A673 (cell line): ENCODE measurements at regions not wholly inside any gene's neighbourhood (a gene's known extent, or its start where the extent isn't known, plus 50 kb on each side); places are given as distances from the start of the nearest gene placed in this dataset.
A peak's percentile ranks its signal among the peaks of the same experiment; 100 is the strongest.

Source experiments
- BruUV-seq: library from RNA; stranded (reverse); fragments of 400-500 nt; replicated peaks from 2 replicates; lab custom pipeline; 2021; lab: Mats Ljungman, UMichigan
- CTCF ChIA-PET: fragments of 300-600 bp; sonication (Branson Sonifier 250); formaldehyde crosslinking; loops from one replicate; lab custom pipeline; 2022; ENCODE audit warnings: antibody characterized with exemption; lab: Charles Lee
- POLR2A ChIA-PET: fragments of 300-600 bp; sonication (Branson Sonifier 250); formaldehyde crosslinking; loops from one replicate; lab custom pipeline; 2022; ENCODE audit warnings: antibody characterized with exemption; ENCODE audit not compliant: low non-redundant PET; lab: Charles Lee
- DNase-seq: peaks from one replicate; pipeline ENCODE4 v3.0.0-alpha.2; 2015; ENCODE audit warnings: low spot score
- H3K27ac ChIP-seq: fragments of 200-600 bp; sonication (generic); 2 replicates; pipeline ENCODE4 v1.5.1; 2016; ENCODE audit warnings: mixed run types, low read depth, mild to moderate bottlenecking, mixed read lengths, antibody characterized with exemption, low read length; ENCODE audit not compliant: poor library complexity, severe bottlenecking
- H3K27me3 ChIP-seq: fragments of 200-600 bp; sonication (generic); replicated peaks from 2 replicates; pipeline ENCODE4 v1.6.1; 2017; ENCODE audit warnings: mixed run types, low read depth, mild to moderate bottlenecking, mixed read lengths, antibody characterized with exemption, low read length; ENCODE audit not compliant: insufficient read depth, poor library complexity
- H3K36me3 ChIP-seq: fragments of 200-600 bp; sonication (generic); 2 replicates; pipeline ENCODE4 v1.6.1; 2016; ENCODE audit warnings: mixed run types, mild to moderate bottlenecking, mixed read lengths, antibody characterized with exemption, low read length; ENCODE audit not compliant: insufficient read depth, poor library complexity, severe bottlenecking
- H3K4me1 ChIP-seq: fragments of 200-600 bp; sonication (generic); 2 replicates; pipeline ENCODE4 v1.6.1; 2017; ENCODE audit warnings: mixed run types, mild to moderate bottlenecking, mixed read lengths, antibody characterized with exemption, low read length; ENCODE audit not compliant: insufficient read depth, poor library complexity, severe bottlenecking
- H3K4me3 ChIP-seq: fragments of 200-600 bp; sonication (generic); 2 replicates; pipeline ENCODE4 v1.5.1; 2016; ENCODE audit warnings: low read depth, mixed run types, mild to moderate bottlenecking, mixed read lengths, low read length; ENCODE audit not compliant: poor library complexity, severe bottlenecking
- H3K9me3 ChIP-seq: fragments of 200-600 bp; sonication (generic); 2 replicates; pipeline ENCODE4 v1.6.1; 2016; ENCODE audit warnings: mixed run types, low read depth, mild to moderate bottlenecking, mixed read lengths, antibody characterized with exemption, low read length; ENCODE audit not compliant: poor library complexity, severe bottlenecking
- CTCF ChIP-seq: fragments of 300-800, 200-600 bp; sonication (generic); conservative IDR thresholded peaks from 2 replicates; pipeline ENCODE4 v1.5.1; 2017; ENCODE audit warnings: low read depth, mild to moderate bottlenecking, antibody characterized with exemption, low read length, moderate library complexity, mixed read lengths
- EZH2 ChIP-seq: fragments of 200-600 bp; sonication (generic); IDR thresholded peaks from 2 replicates; pipeline ENCODE4 v1.6.1; 2017; ENCODE audit warnings: borderline replicate concordance, low read depth, mild to moderate bottlenecking, mixed read lengths, antibody characterized with exemption, low read length; ENCODE audit not compliant: poor library complexity, severe bottlenecking
- intact Hi-C: fragments of 100-400 bp; cut with micrococcal nuclease; formaldehyde crosslinking; loops from one replicate; pipeline ENCODE4 v1.10.0; 2022; ENCODE audit not compliant: unreplicated experiment

GRCh38 chr6:85772641-85773040 is 130.0 kb upstream of the SYNCRIP start:
- Histone ChIP-seq H3K4me3 (no peak overlapping the region), H3K9me3 (no peaks in the 10 kb centered on the region), H3K4me1 (no peaks in the 10 kb centered on the region), H3K27ac (no peak overlapping the region), H3K36me3 (no peaks in the 10 kb centered on the region), H3K27me3 (no peaks in the 10 kb centered on the region)
- TF ChIP-seq EZH2: no peak
- TF ChIP-seq CTCF: no peak
- no TSS peak for BruUV-seq
- ChIA-PET CTCF (interaction anchor here (0.6 kb wide), 1 partner anchor 110 kb away, joined by 4 read pairs; no protein-coding TSS in a partner anchor), POLR2A (no interaction called here)
- DNase-seq: no peak
- intact Hi-C loops: loop anchor here (10.0 kb wide), 1 partner anchor 1162 kb away; the partner anchor contains the start of gene HTR1E

GRCh38 chr6:85771925-85772430 is 129.3 kb upstream of the SYNCRIP start:
- no peaks in the 10 kb centered on the region for H3K4me1 ChIP-seq
- CTCF ChIA-PET: no interaction called here
- no peaks in the 10 kb centered on the region for H3K36me3 ChIP-seq
- H3K27ac ChIP-seq: no peak overlapping the region
- intact Hi-C loops: loop anchor here (10.0 kb wide), 1 partner anchor 1163 kb away; the partner anchor contains the start of gene HTR1E
- POLR2A ChIA-PET: no interaction called here
- TF ChIP-seq EZH2: no peak
- TF ChIP-seq CTCF: no peak
- H3K9me3 ChIP-seq: no peaks in the 10 kb centered on the region
- H3K27me3 ChIP-seq: no peaks in the 10 kb centered on the region
- DNase-seq: peak; percentile 60
- no peak overlapping the region for H3K4me3 ChIP-seq
- no TSS peak for BruUV-seq

- BruUV-seq: no TSS peak
- no peaks in the 10 kb centered on the region for H3K36me3 ChIP-seq
- no peak overlapping the region for H3K4me3 ChIP-seq
- TF ChIP-seq CTCF (no peak), EZH2 (no peak)
- intact Hi-C loops: loop anchor here (10.0 kb wide), 1 partner anchor 1163 kb away; the partner anchor contains the start of gene HTR1E
- H3K4me1 ChIP-seq: no peaks in the 10 kb centered on the region
- ChIA-PET POLR2A (no interaction called here), CTCF (no interaction called here)
- no peak overlapping the region for H3K27ac ChIP-seq
- H3K9me3 ChIP-seq: no peaks in the 10 kb centered on the region
- H3K27me3 ChIP-seq: no peaks in the 10 kb centered on the region
- DNase-seq: no peak
Measured at GRCh38 chr6:85771455-85771854, 128.8 kb upstream of the SYNCRIP start.
